K562 (cell line): ENCODE measurements at regions not wholly inside any gene's neighbourhood (a gene's known extent, or its start where the extent isn't known, plus 50 kb on each side); places are given as distances from the start of the nearest gene placed in this dataset.

Source experiments
- ATAC-seq: fragments of 200-7000 bp; cut with Tn5 transposase; 3 replicates; pipeline ENCODE4 v1.9.1; 2020; ENCODE audit warnings: moderate library complexity
- BruUV-seq: library from RNA; stranded (reverse); fragments of 400-500 nt; replicated peaks from 2 replicates; lab custom pipeline; 2021; lab: Mats Ljungman, UMichigan
- CTCF ChIA-PET: fragments of 300-600 bp; formaldehyde crosslinking; extraction: SDS; loops from one replicate; lab custom pipeline; 2021; ENCODE audit warnings: low intra/inter-chr PET ratio; lab: Yijun Ruan, JAX
- POLR2A ChIA-PET: fragments of 300-600, 350-650 bp; sonication (Branson Sonifier 250); formaldehyde crosslinking; extraction: SDS; loops from one replicate; lab custom pipeline; 2021; ENCODE audit warnings: antibody characterized with exemption, inconsistent platforms; lab: Yijun Ruan, JAX
- DNase-seq, 4 experiments: peaks; one replicate each; pipeline versions ENCODE4 v3.0.0 to v3.0.0-alpha.2; 2011 to 2018; ENCODE audit warnings: low spot score in 3 of 4, mixed read lengths in 3 of 4; ENCODE audit errors: extremely low read depth in 1 of 4
- FAIRE-seq: peaks from 2 replicates; lab custom pipeline; 2011; peaks lifted over from hg19 to GRCh38; lab: Jason Lieb, UNC
- H2AFZ ChIP-seq: 2 replicates; pipeline ENCODE4 v1.6.0; 2011; ENCODE audit warnings: low read depth, low read length, control low read depth, inconsistent platforms
- H3K27ac ChIP-seq: fragments of 200-600 bp; 3 replicates; pipeline ENCODE4 v1.8.0; 2011; ENCODE audit warnings: low read depth, mild to moderate bottlenecking, control low read depth, inconsistent platforms, low read length, moderate library complexity, mixed read lengths; ENCODE audit errors: extremely low read depth
- H3K27me3 ChIP-seq, 2 experiments: fragments of 300-600 bp in 1 of 2; 2 replicates in 1 of 2; 3 replicates in 1 of 2; pipeline versions ENCODE4 v1.6.0 to v1.8.0; 2011; ENCODE audit warnings: inconsistent platforms in 2 of 2, low read length in 2 of 2, mild to moderate bottlenecking in 1 of 2, mixed read lengths in 1 of 2, moderate library complexity in 1 of 2; ENCODE audit not compliant: control insufficient read depth in 2 of 2, insufficient read depth in 2 of 2
- H3K36me3 ChIP-seq: fragments of 300-600 bp; 3 replicates; pipeline ENCODE4 v1.8.0; 2011; ENCODE audit warnings: mild to moderate bottlenecking, low read length, inconsistent platforms; ENCODE audit not compliant: control insufficient read depth, insufficient read depth
- H3K4me1 ChIP-seq, 2 experiments: fragments of 200-600 bp in 1 of 2; replicated peaks in 1 of 2; 2 replicates in 1 of 2; 3 replicates in 1 of 2; pipeline versions ENCODE4 v1.5.1 to v1.8.0; 2011; ENCODE audit warnings: inconsistent platforms in 2 of 2, low read length in 2 of 2, mild to moderate bottlenecking in 1 of 2, mixed read lengths in 1 of 2, moderate library complexity in 1 of 2; ENCODE audit not compliant: control insufficient read depth in 2 of 2, insufficient read depth in 2 of 2
- H3K4me2 ChIP-seq: 2 replicates; pipeline ENCODE4 v1.6.1; 2011; ENCODE audit warnings: low read length, control low read depth, inconsistent platforms, mixed read lengths; ENCODE audit not compliant: insufficient read depth
- H3K4me3 ChIP-seq: fragments of 200-600 bp; sonication (generic), shearing (Covaris generic); 2 replicates; pipeline ENCODE4 v1.5.1; 2016; ENCODE audit warnings: control low read depth, inconsistent platforms
- H3K79me2 ChIP-seq: fragments of 200-600 bp; 3 replicates; pipeline ENCODE4 v1.8.0; 2011; ENCODE audit warnings: low read length, inconsistent platforms; ENCODE audit not compliant: control insufficient read depth, insufficient read depth
- H3K9ac ChIP-seq, 2 experiments: 2 replicates each; pipeline versions ENCODE4 v1.6.0 to v1.6.1; 2011; ENCODE audit warnings: low read depth in 2 of 2, low read length in 2 of 2, control low read depth in 1 of 2, inconsistent platforms in 1 of 2, mild to moderate bottlenecking in 1 of 2, mixed read lengths in 1 of 2; ENCODE audit not compliant: insufficient read depth in 1 of 2
- H3K9me1 ChIP-seq: one replicate; pipeline ENCODE4 v1.6.0; 2011; ENCODE audit warnings: inconsistent platforms, mild to moderate bottlenecking, low read length, moderate library complexity; ENCODE audit not compliant: control insufficient read depth, insufficient read depth
- H3K9me3 ChIP-seq: replicated peaks from 2 replicates; pipeline ENCODE4 v1.5.1; 2011; ENCODE audit warnings: low read depth, low read length, inconsistent platforms; ENCODE audit not compliant: control insufficient read depth, insufficient read depth
- H4K20me1 ChIP-seq: replicated peaks from 2 replicates; pipeline ENCODE4 v1.6.1; 2011; ENCODE audit warnings: low read length, inconsistent platforms, mixed read lengths; ENCODE audit not compliant: control insufficient read depth, insufficient read depth
- E2F6 ChIP-seq, 2 experiments: IDR thresholded peaks; 2 replicates each; pipeline ENCODE4 v1.6.1; 2011; ENCODE audit warnings: borderline replicate concordance in 1 of 2, control low read depth in 1 of 2, low read depth in 1 of 2, low read length in 1 of 2, mild to moderate bottlenecking in 1 of 2, mixed read lengths in 1 of 2, moderate library complexity in 1 of 2; ENCODE audit not compliant: insufficient read depth in 1 of 2, insufficient read length in 1 of 2, poor library complexity in 1 of 2, severe bottlenecking in 1 of 2; ENCODE audit errors: extremely low read depth in 1 of 2
- ETS2 ChIP-seq: IDR thresholded peaks from 2 replicates; pipeline ENCODE4 v1.6.1; 2016; ENCODE audit warnings: borderline replicate concordance, missing genetic modification characterization, mild to moderate bottlenecking, moderate library complexity, missing compliant biosample characterization; ENCODE audit not compliant: poor library complexity, severe bottlenecking
- FOS ChIP-seq: IDR thresholded peaks from 3 replicates; pipeline ENCODE4 v1.6.1; 2011; ENCODE audit not compliant: insufficient read length; ENCODE audit errors: extremely low read depth
- GTF2B ChIP-seq: IDR thresholded peaks from 2 replicates; pipeline ENCODE4 v1.6.1; 2011; ENCODE audit not compliant: insufficient read length; ENCODE audit errors: extremely low read depth
- HDAC8 ChIP-seq: fragments of 450-650 bp; IDR thresholded peaks from 2 replicates; pipeline ENCODE4 v1.6.1; 2016; ENCODE audit warnings: mild to moderate bottlenecking, missing genetic modification characterization, moderate library complexity, missing compliant biosample characterization
- MBD1 ChIP-seq: fragments of 250-450 bp; sonication (Bioruptor Pico); IDR thresholded peaks from 2 replicates; pipeline ENCODE4 v1.8.0; 2022; ENCODE audit warnings: inconsistent platforms
- MCM7 ChIP-seq, 2 experiments: fragments of 450-650 bp; IDR thresholded peaks; 2 replicates each; pipeline ENCODE4 v1.6.1; 2016 to 2018
- MTA2 ChIP-seq: fragments of 450-650 bp; IDR thresholded peaks from 2 replicates; pipeline ENCODE4 v1.6.1; 2016; ENCODE audit warnings: low read depth
- SMARCA4 ChIP-seq: fragments of 450-650 bp; IDR thresholded peaks from 2 replicates; pipeline ENCODE4 v1.6.1; 2016
- THAP12 ChIP-seq: fragments of 250-450 bp; sonication (Bioruptor Pico); IDR thresholded peaks from 2 replicates; pipeline ENCODE4 v1.9.0; 2021; ENCODE audit warnings: mild to moderate bottlenecking, inconsistent platforms
- ZNF124 ChIP-seq: sonication (generic); formaldehyde crosslinking; IDR thresholded peaks from 2 replicates; pipeline ENCODE4 v1.8.1; 2022; ENCODE audit warnings: missing genetic modification reagents
- ZNF444 ChIP-seq: fragments of 250-450 bp; sonication (Bioruptor Pico); IDR thresholded peaks from 2 replicates; pipeline ENCODE4 v1.4.0; 2020; ENCODE audit warnings: mild to moderate bottlenecking, moderate library complexity
- WGBS: fragments of 100-300 bp; shearing (Covaris generic); methylation state at CpG from one replicate; pipeline ENCODE4 v1.1.6; 2016; ENCODE audit warnings: low coverage, mixed read lengths; ENCODE audit not compliant: insufficient coverage; ENCODE audit errors: missing lambda C conversion rate; 5-methylcytosine and 5-hydroxymethylcytosine counted together
- in situ Hi-C: fragments of 300-500 bp; cut with MboI; formaldehyde crosslinking; loops from 4 replicates; pipeline ENCODE4 v1.15.0; 2018; ENCODE audit warnings: inconsistent platforms, mixed read lengths
- intact Hi-C: fragments of 100-400 bp; cut with micrococcal nuclease; formaldehyde crosslinking; loops from 2 replicates; pipeline ENCODE4 v1.14.2; 2022

- ChIA-PET POLR2A (no interaction called here), CTCF (no interaction called here)
- Histone ChIP-seq H3K9ac (no peak overlapping the region), H3K4me2 (no peak overlapping the region), H3K9me1 (no peaks in the 10 kb centered on the region), H3K4me1 (no peaks in the 10 kb centered on the region), H2AFZ (no peak overlapping the region), H3K36me3 (no peaks in the 10 kb centered on the region), H3K79me2 (no peaks in the 10 kb centered on the region), H3K9me3 (no peaks in the 10 kb centered on the region), H3K27ac (no peak overlapping the region), H3K4me3 (no peak overlapping the region), H4K20me1 (no peaks in the 10 kb centered on the region), H3K27me3 (no peaks in the 10 kb centered on the region)
- DNase-seq (no peak), FAIRE-seq (no peak), ATAC-seq (no peak)
- in situ Hi-C loops: no loop called here
- WGBS: 0% methylated on average over 2 of the region's 2 CpGs
- intact Hi-C loops: no loop called here
- no TSS peak for BruUV-seq
- TF ChIP-seq ZNF444 (no peak), ZNF124 (CRISPR knock-in tag) (no peak), ETS2 (tag) (no peak), SMARCA4 (no peak), THAP12 (CRISPR knock-in tag) (no peak), HDAC8 (tag) (no peak), MCM7 (IDR thresholded peaks at IDR 0.05) (no peak), MTA2 (no peak), MBD1 (CRISPR knock-in tag) (no peak), FOS (no peak), E2F6 (IDR thresholded peaks at IDR 0.05; ENCODE audit: borderline replicate concordance in 1 of 2, extremely low read depth in 1 of 2, insufficient read depth in 1 of 2, insufficient read length in 1 of 2, low read depth in 1 of 2, low read length in 1 of 2, poor library complexity in 1 of 2, severe bottlenecking in 1 of 2) (no peak), GTF2B (no peak)
These were observed 450.5 kb upstream of the PDZRN3 start for GRCh38 chr3:74075241-74075640.
